GM20000 (cell line): ENCODE measurements at regions not wholly inside any gene's neighbourhood (a gene's known extent, or its start where the extent isn't known, plus 50 kb on each side); places are given as distances from the start of the nearest gene placed in this dataset.

ENCODE experiments used
- DNase-seq: peaks from one replicate; pipeline ENCODE4 v3.0.0; 2012; ENCODE audit warnings: low spot score
- CTCF ChIP-seq: IDR thresholded peaks from 2 replicates; pipeline ENCODE4 v1.5.1; 2012; ENCODE audit warnings: mild to moderate bottlenecking, control low read depth; ENCODE audit errors: extremely low read depth, missing control alignments

GRCh38 chr4:114464726-114465272, 133.8 kb upstream of the UGT8 start:
- no peak for DNase-seq
- no peak for TF ChIP-seq CTCF

GRCh38 chr4:114465766-114466165, 132.8 kb upstream of the UGT8 start:
- no peak for TF ChIP-seq CTCF

DNA sequence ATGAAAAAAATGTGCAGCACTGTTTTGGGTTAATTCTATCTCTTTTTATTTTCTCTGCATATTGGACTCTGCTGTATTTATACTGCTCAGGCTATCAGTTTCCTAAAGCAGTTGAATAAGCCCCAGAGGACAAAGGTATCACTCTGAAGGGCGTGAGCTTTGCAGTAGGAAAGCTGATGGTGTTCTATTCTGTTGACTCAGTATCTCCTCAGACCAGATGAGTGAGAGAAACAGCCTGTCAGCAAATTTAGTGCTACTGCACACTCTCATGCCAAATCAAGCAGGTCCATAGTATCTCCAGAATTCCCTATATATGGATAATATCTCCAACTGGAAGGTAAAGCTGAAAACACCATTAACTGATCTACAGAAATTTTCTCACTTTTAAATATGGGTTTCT, 132.3 kb upstream of the UGT8 start:
- no peak for TF ChIP-seq CTCF

More at GRCh38 chr4:114465766-114466165, 132.8 kb upstream of the UGT8 start:
- DNase-seq, result no peak

DNA sequence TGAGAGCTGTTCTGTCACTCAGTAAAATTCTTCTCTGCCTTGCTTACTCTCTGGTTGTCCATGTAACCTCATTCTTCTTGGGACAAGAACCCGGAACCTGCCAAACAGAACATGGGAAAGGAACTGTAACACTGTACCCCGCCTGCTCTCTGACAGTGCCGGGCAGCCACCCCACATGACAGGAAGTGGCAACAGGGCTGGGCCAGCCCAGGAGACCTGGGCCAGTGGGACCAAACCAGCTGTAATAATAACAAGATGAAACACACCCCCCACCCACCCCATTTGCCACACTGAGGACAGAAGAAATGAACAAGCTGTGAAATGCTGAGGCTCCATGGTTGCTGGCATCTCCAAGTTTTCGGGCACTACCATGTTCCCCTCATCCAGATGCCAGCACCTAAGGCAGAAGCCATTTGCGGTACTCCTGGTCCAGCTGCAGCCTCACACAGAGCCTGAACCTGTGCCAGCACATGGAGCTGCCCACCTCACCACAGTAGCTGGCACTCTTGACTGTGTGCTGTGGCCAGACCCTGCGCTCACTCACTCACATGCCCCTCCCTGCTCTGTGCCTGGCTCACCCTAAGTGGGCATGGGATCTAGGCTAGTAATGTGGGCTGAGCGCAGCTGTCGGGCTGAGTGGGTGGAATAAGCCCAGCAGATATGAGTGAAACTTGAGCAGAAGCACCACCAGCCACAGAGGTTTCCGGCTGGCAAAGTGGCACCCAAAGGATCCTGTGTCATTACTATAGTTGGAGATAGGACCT, 126.2 kb upstream of the UGT8 start:
- no peak for TF ChIP-seq CTCF
- DNase-seq, result no peak

More for the DNA sequence above, 132.3 kb upstream of the UGT8 start:
- no peak for DNase-seq

DNA sequence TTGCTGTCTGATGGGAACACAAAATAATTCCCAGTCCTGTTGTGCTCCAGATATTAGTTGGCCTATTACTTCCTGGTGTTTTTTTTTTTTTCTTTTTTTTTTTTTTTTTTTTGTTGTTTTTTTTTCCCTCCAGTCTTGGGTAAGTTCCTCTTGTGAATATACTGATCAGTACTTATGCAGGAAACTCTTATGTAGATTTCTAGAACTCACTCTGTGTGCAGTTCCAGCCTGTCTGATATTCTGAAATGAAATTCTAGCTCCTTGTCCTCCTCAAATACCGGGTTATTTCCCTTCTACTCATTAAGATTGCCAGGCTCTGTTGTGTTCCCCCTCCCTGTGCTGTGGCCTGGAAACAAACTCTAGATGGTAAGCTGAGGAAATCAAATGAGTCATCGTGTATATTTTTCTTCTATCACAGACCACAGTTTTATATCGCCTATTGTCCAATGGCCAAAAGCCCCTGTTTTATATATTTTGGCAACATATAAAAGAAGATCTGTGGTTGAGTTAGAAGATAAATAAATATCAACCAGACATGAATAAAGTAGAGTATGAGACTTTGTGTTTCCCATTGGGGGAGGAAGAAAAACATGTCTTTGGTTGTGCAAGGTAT, 124.3 kb upstream of the UGT8 start:
- no peak for DNase-seq
- TF ChIP-seq CTCF, result no peak

DNA sequence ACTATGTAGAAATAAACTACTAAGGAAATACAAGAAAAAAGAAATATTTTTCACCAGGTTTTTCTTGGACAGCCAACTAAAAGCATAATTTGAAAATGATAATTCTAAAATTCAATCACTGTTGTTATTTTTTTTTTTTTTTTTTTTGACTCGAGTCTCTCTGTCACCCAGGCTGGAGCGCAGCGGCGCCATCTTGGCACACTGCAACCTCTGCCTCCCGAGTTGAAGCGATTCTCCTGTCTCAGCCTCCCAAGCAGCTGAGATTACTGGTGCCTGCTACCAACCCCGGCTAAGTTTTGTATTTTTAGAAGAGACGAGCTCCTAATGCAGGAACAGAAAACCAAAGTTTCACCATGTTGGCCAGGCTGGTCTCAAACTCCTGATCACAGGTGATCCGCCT, 122.3 kb upstream of the UGT8 start:
- no peak for TF ChIP-seq CTCF
- DNase-seq, result no peak

DNA sequence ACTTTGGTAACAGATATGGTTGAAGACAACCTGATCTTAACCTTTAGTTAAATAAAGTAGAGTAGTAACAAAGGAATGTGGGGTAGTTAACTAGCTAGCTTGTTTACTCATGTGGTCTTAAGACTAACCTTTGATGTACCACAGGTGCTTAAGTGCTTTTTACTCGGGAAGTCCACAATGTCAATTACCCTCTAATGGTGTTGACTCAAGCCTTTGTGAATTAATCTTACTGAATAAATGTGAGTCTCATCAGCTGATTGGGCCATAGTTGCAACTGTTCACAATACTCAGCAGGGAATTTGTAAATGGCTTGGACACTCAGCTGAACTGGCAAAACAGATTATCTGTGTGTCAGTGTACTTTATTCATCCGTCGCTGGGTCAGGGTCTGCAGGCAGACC, 119.0 kb upstream of the UGT8 start:
- no peak for TF ChIP-seq CTCF
- no peak for DNase-seq
